HG02678 (cell line): ENCODE measurements at regions not wholly inside any gene's neighbourhood (a gene's known extent, or its start where the extent isn't known, plus 50 kb on each side); places are given as distances from the start of the nearest gene placed in this dataset.
"Not testable (repeated sequence)": the region's sequence is repeated elsewhere in the genome, so short reads cannot be mapped to it uniquely, and the experiment has no call there.

Experiments
- ATAC-seq: cut with Tn5 transposase; IDR thresholded peaks from one replicate; pipeline ENCODE4 v1.9.1; 2021; ENCODE audit warnings: mild to moderate bottlenecking, moderate library complexity; ENCODE audit not compliant: unreplicated experiment

DNA sequence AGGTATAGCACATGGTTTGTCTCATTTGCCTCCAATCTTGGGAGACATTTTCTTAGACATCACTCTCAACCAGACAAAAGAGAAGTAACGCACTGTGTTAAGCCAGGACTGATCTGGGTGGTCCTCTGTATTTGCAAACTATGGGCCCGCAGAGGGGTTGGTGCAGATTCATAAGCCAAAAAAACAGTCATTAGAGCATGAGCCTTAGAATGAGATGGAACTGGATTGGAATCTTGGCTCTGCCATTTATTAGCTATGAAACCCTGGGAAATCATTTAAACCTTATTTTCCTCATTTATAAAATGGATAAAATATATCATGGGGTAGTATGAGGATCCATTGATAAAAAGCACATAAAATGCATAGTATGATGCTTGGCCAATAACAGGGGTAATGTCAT is 213.5 kb upstream of the APCDD1 start:
- no peak for ATAC-seq

GRCh38 chr18:10241579-10241978 is 212.9 kb upstream of the APCDD1 start:
- no peak for ATAC-seq

- ATAC-seq: no peak
Measured at GRCh38 chr18:10242936-10243680, 211.3 kb upstream of the APCDD1 start.

DNA sequence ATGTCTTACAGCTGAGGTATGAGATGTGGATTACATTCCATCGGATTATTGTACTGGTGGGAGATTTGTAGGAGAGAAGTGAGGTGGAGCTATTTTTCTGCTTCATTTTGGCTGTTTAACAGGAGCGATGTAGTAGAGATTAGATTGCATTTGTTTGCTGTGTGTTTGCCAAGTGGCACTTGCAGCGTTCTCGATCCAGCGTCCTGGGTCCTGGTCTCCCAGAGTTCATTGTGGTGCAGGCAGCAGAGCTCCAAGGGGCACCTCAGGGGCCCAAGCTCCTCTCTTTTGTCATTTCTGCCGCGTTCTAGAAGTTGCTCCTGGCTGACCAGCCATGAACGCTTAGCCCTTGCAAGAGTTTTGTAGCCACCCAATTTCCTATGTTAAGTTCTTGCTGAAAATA is 210.1 kb upstream of the APCDD1 start:
- ATAC-seq: no peak

- ATAC-seq: no peak
Measured at GRCh38 chr18:10245031-10245845, 209.2 kb upstream of the APCDD1 start.

- ATAC-seq: no peak
Measured at GRCh38 chr18:10245846-10246175, 208.6 kb upstream of the APCDD1 start.

DNA sequence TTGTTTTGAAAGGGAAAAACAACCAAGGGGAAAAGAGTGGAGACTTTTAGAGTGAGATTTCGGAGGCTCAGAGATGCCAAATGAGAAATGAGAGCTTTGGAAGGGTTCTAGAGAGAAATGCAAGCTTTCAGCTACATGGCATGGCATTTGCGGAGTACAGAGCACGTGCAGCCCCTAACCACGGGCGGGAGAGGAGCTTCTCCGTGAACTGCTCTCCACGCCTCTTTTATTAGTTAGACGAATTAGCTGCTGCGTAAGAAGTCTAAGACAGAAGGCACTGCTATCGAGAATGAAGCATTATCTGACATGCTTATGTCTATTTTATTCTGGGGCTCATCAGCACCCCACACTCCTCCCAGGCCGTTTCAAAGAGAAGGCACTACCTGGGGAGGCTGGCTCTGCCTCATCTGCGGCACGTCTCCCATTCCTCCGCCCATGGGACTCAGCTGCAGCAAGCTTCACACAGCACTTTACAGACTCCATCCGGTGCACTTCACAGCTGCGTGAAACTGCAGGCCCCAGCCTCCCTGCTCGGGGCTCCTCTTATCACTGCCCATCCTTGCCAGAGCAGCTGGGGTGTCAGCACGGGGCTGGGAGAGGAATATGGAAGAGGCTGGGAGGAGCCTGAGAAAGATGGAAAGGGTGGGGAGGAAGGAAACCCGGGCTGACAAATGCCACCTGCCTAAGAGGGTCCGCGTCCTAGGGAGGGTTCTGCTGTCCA is 207.3 kb upstream of the APCDD1 start:
- ATAC-seq: no peak

- no peak for ATAC-seq
Measured at GRCh38 chr18:10247742-10248082, 206.7 kb upstream of the APCDD1 start.

DNA sequence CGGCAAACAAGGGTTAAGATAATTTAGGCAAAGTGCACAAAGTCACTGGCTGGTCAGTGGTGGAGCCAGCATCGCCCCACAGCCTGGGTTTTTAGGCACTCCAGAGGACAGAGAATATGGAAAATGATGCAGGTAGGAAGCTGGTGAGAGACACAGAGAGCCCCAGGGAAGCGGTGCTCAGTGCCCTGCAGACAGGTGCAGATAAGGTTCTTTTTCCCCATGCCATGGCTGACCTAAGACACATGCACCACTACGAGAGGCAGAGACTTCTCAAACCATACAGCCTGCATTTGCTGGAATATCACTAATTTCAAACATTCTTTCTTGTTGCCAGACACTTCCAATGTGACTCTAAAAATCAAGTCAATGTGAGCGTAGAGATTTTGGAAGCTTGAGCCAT is 205.7 kb upstream of the APCDD1 start:
- ATAC-seq: no peak

- no peak for ATAC-seq
Measured at GRCh38 chr18:10249270-10249669, 205.2 kb upstream of the APCDD1 start.

GRCh38 chr18:10249801-10250200 is 204.6 kb upstream of the APCDD1 start:
- ATAC-seq: no peak

GRCh38 chr18:10252494-10252893 is 201.9 kb upstream of the APCDD1 start:
- ATAC-seq: no peak

- ATAC-seq: no peak
Measured at GRCh38 chr18:10252952-10253705, 201.3 kb upstream of the APCDD1 start.

DNA sequence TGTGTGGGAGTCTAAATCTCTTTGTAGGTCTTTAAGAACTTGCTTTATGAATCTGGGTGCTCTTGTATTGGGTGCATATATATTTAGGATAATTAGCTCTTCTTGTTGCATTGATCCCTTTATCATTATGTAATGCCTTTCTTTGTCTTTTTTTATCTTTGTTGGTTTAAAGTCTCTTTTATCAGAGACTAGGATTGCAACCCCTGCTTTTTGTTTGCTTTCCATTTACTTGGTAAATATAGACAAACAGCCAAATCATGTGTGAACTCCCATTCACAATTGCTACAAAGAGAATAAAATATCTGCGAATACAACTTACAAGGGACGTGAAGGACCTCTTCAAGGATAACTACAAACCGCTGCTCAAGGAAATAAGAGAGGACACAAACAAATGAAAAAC is 198.2 kb upstream of the APCDD1 start:
- ATAC-seq: not testable (repeated sequence)

- ATAC-seq: no peak
Measured at GRCh38 chr18:10258836-10259474, 195.5 kb upstream of the APCDD1 start.

GRCh38 chr18:10259901-10260300 is 194.5 kb upstream of the APCDD1 start:
- ATAC-seq: no peak

DNA sequence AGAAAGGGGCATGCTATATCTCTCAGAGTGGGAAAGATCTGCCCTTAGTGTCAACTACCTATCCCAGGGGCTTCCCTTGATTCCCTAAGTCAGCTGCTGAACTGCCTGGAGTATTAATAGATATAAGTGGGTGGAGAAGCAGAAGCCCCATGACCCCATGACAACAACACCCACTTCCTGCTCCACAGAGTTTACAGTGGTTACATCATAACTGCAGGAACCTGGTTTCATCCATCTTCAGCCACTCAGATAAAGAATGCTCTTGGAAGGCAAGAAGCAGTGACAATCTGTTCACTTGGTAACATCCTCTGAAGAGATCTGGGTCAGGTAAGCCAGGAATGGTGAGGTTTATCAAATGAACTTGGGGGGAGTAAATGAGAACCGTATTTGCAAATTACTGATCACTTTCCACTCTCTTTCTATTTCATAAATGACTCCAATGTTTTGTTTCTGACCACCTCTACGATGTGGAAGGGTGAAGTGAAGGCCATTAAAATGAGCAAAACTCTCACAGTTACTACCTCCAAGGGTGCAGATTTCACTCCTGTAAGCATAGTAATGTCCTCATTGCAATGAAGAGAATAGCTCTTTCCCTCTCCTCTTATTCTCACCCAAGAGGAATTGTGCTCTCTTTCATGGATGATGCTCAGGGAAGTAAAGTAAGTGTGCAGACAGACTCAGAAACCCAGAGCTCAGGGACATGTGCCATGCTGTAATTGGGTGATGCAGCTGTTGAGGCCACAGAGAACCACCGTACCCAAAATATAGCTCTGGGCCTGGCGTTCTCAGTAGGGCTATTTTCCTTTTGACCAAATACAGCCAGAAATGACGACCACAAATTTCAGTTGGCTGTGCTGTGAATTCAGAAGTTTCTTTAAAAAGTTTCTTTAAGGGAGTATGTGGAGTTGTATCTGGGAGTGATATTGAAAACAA is 192.8 kb upstream of the APCDD1 start:
- no peak for ATAC-seq

DNA sequence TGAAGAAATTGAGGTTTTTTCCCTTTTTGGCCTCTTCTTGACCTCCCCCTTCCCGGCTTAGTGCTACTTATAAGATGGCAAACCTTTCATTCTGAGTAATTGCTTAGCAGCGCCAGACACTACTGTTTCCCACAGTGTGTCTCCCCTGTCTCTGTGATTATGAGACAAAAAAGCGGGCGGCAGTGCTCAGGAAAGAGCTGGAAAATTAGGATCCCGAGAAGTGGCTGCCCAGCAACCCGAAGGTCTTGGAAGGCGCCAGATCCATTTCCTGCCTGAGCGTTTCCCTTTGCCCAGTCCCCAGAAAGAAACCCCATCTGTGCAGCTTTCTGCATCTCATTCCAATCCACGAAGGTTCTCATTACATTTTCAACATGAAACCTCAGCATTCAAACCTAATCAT is 191.9 kb upstream of the APCDD1 start:
- ATAC-seq: no peak

DNA sequence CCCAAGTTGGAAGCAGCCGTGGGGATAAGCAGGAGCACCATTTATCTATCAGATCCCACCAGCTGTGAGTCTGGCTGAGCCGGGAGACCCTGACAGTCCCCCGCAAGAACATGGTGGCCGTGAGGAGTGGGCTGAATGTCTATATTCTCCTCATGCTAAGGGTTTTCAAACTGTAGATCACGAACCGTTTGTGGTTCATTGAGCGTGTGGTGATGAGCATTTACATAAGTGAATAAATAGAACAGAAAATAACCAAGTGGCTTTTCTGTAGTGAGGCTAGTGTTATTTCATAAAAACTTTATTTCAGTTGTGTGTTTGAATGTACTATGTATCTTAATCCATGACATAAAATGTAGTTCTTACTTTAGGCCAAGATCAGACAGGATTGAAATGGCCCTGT is 190.2 kb upstream of the APCDD1 start:
- no peak for ATAC-seq
